Neural progenitor cell (in vitro differentiated cells): ENCODE measurements at regions not wholly inside any gene's neighbourhood (a gene's known extent, or its start where the extent isn't known, plus 50 kb on each side); places are given as distances from the start of the nearest gene placed in this dataset.

ENCODE experiments used
- DNase-seq: peaks from one replicate; pipeline ENCODE4 v3.0.0-alpha.2; 2016; ENCODE audit warnings: low spot score
- H2AFZ ChIP-seq: fragments of 200-600 bp; sonication (generic); replicated peaks from 2 replicates; pipeline ENCODE4 v1.6.1; 2016; ENCODE audit warnings: antibody characterized with exemption
- H3F3A ChIP-seq: fragments of 200-600 bp; sonication (generic); 2 replicates; pipeline ENCODE4 v1.6.1; 2016; ENCODE audit warnings: antibody characterized with exemption, low read depth
- H3K27ac ChIP-seq: fragments of 200-600 bp; sonication (generic); 2 replicates; pipeline ENCODE4 v1.5.1; 2016; ENCODE audit warnings: mild to moderate bottlenecking
- H3K27me3 ChIP-seq: fragments of 200-600 bp; sonication (generic); 2 replicates; pipeline ENCODE4 v1.6.1; 2016; ENCODE audit warnings: mild to moderate bottlenecking, moderate library complexity
- H3K36me3 ChIP-seq: fragments of 200-600 bp; sonication (generic); 2 replicates; pipeline ENCODE4 v1.5.1; 2016
- H3K4me1 ChIP-seq: fragments of 200-600 bp; sonication (generic); 2 replicates; pipeline ENCODE4 v1.6.1; 2016; ENCODE audit warnings: mixed run types
- H3K4me2 ChIP-seq: fragments of 200-600 bp; sonication (generic); 2 replicates; pipeline ENCODE4 v1.6.1; 2016
- H3K4me3 ChIP-seq: fragments of 200-600 bp; sonication (generic); 2 replicates; pipeline ENCODE4 v1.5.1; 2016
- H3K79me2 ChIP-seq: fragments of 200-600 bp; sonication (generic); 2 replicates; pipeline ENCODE4 v1.6.1; 2016; ENCODE audit warnings: low read depth
- H3K9ac ChIP-seq: fragments of 200-600 bp; sonication (generic); 2 replicates; pipeline ENCODE4 v1.6.1; 2016
- H3K9me3 ChIP-seq: fragments of 200-600 bp; sonication (generic); 2 replicates; pipeline ENCODE4 v1.5.1; 2016; ENCODE audit warnings: low read depth
- H4K20me1 ChIP-seq: fragments of 200-600 bp; sonication (generic); 2 replicates; pipeline ENCODE4 v1.6.1; 2016; ENCODE audit warnings: low read depth
- H3K27ac Mint-ChIP-seq: 3 replicates; pipeline ENCODE4 v1.8.0; 2021; ENCODE audit warnings: mixed read lengths
- H3K27me3 Mint-ChIP-seq: 2 replicates; pipeline ENCODE4 v1.8.0; 2022; ENCODE audit warnings: low read depth, mild to moderate bottlenecking, inconsistent platforms, moderate library complexity, mixed read lengths; ENCODE audit not compliant: insufficient read depth
- H3K36me3 Mint-ChIP-seq: 3 replicates; pipeline ENCODE4 v1.8.0; 2021; ENCODE audit warnings: mixed read lengths
- H3K4me1 Mint-ChIP-seq: 3 replicates; pipeline ENCODE4 v1.8.0; 2021; ENCODE audit warnings: mixed read lengths
- H3K4me3 Mint-ChIP-seq: 3 replicates; pipeline ENCODE4 v1.8.0; 2021; ENCODE audit warnings: mild to moderate bottlenecking, moderate library complexity, mixed read lengths
- H3K9me3 Mint-ChIP-seq: 3 replicates; pipeline ENCODE4 v1.8.0; 2020; ENCODE audit warnings: mixed read lengths
- EZH2 ChIP-seq: fragments of 200-600 bp; sonication (generic); IDR thresholded peaks from 2 replicates; pipeline ENCODE4 v1.6.1; 2017; ENCODE audit warnings: antibody characterized with exemption, mild to moderate bottlenecking, moderate library complexity
- EZH2phosphoT487 ChIP-seq: fragments of 200-600 bp; sonication (generic); IDR thresholded peaks from 2 replicates; pipeline ENCODE4 v1.6.1; 2017; ENCODE audit warnings: antibody characterized with exemption
- TF ChIP-seq, protein P1 (sequence below): fragments of 200-600 bp; sonication (generic); IDR thresholded peaks from 2 replicates; pipeline ENCODE4 v1.5.1; 2017; ENCODE audit warnings: antibody characterized with exemption, mild to moderate bottlenecking

DNA sequence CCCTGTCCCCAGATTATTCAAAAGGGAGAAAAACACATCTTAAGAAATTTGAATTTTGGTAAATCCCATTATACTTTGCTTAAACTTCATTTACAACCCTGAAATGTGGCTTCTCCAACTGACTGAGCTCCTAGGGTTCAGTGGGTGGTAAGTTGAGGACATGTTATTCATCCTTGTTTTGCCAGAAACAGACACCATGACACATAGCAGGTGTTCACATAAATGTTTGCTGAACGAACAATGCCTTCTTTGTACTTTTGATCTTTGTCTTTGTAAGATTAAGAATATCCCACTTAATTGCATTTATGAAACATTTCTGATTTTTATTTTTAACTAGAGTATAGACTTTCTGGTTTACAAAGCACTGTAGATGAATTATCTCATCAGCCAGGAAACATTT, 209.7 kb downstream of the GPAM start:
- Mint-ChIP-seq H3K27ac (no peak overlapping the region), H3K27me3 (no peaks in the 10 kb centered on the region), H3K4me3 (no peak overlapping the region), H3K4me1 (no peaks in the 10 kb centered on the region), H3K9me3 (no peaks in the 10 kb centered on the region), H3K36me3 (no peaks in the 10 kb centered on the region)
- H3K27ac ChIP-seq, result no peak overlapping the region
- no peaks in the 10 kb centered on the region for H3K4me1 ChIP-seq
- H4K20me1 ChIP-seq, result no peaks in the 10 kb centered on the region
- no peak overlapping the region for H3K4me2 ChIP-seq
- H3K4me3 ChIP-seq, result no peak overlapping the region
- no peak for DNase-seq
- H3K9me3 ChIP-seq, result no peaks in the 10 kb centered on the region
- no peaks in the 10 kb centered on the region for H3K27me3 ChIP-seq
- H3K9ac ChIP-seq, result no peak overlapping the region
- H3K36me3 ChIP-seq, result no peaks in the 10 kb centered on the region
- no peaks in the 10 kb centered on the region for H3K79me2 ChIP-seq
- H2AFZ ChIP-seq, result no peak overlapping the region
- TF ChIP-seq EZH2phosphoT487, result no peak
- TF ChIP-seq EZH2, result no peak
- TF ChIP-seq, protein P1, sequence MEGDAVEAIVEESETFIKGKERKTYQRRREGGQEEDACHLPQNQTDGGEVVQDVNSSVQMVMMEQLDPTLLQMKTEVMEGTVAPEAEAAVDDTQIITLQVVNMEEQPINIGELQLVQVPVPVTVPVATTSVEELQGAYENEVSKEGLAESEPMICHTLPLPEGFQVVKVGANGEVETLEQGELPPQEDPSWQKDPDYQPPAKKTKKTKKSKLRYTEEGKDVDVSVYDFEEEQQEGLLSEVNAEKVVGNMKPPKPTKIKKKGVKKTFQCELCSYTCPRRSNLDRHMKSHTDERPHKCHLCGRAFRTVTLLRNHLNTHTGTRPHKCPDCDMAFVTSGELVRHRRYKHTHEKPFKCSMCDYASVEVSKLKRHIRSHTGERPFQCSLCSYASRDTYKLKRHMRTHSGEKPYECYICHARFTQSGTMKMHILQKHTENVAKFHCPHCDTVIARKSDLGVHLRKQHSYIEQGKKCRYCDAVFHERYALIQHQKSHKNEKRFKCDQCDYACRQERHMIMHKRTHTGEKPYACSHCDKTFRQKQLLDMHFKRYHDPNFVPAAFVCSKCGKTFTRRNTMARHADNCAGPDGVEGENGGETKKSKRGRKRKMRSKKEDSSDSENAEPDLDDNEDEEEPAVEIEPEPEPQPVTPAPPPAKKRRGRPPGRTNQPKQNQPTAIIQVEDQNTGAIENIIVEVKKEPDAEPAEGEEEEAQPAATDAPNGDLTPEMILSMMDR, result no peak
- H3F3A ChIP-seq, result no peaks in the 10 kb centered on the region

DNA sequence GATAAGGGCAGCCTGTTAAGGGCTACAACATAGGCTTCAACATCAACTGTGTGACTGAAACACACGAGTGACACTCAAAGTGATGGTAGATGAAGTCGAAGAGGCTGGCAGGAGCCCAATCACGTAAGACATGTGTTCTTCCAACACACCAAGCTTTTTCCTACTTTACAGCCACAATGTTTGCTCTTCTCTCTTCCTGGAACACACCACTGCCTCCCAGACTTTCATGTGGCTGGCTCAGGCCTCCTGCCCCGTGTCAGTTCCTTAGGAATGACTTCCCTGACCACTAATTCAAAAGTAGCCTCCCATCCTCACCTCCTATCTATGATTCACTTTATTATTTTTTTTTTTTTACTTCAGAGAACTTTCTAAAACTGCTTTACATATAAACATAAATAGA, 209.2 kb downstream of the GPAM start:
- H3K27ac Mint-ChIP-seq, result no peak overlapping the region
- no peaks in the 10 kb centered on the region for H3K79me2 ChIP-seq
- no peak overlapping the region for H2AFZ ChIP-seq
- H3K9me3 ChIP-seq, result no peaks in the 10 kb centered on the region
- H3K36me3 Mint-ChIP-seq, result no peaks in the 10 kb centered on the region
- H3K4me3 ChIP-seq, result no peak overlapping the region
- no peaks in the 10 kb centered on the region for H3K4me1 Mint-ChIP-seq
- no peaks in the 10 kb centered on the region for H4K20me1 ChIP-seq
- no peak for DNase-seq
- H3K4me1 ChIP-seq, result no peaks in the 10 kb centered on the region
- H3K27ac ChIP-seq, result no peak overlapping the region
- H3F3A ChIP-seq, result no peaks in the 10 kb centered on the region
- H3K36me3 ChIP-seq, result no peaks in the 10 kb centered on the region
- no peaks in the 10 kb centered on the region for H3K9me3 Mint-ChIP-seq
- H3K4me3 Mint-ChIP-seq, result no peak overlapping the region
- H3K27me3 ChIP-seq, result no peaks in the 10 kb centered on the region
- H3K4me2 ChIP-seq, result no peak overlapping the region
- TF ChIP-seq EZH2phosphoT487, result no peak
- TF ChIP-seq, protein P1, result no peak
- TF ChIP-seq EZH2, result no peak
- no peaks in the 10 kb centered on the region for H3K27me3 Mint-ChIP-seq
- H3K9ac ChIP-seq, result no peak overlapping the region

DNA sequence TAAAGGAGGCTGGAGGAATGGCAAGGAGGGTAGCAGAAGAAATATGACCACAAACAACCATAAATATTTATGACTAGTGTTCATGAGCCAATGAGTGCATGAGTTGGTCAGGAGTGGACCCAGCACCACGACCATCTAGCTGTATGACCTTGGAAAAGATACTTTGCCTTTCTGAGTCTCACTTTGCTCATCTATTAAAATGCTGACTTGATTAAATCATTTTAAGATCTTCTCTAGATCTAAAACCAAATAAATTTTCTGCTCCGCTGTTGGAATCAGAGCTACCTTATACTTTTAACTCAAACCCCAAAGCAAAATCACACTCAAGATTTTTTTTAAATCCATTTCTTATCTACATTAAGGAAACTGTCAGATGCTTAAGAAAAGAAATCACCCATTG, 207.0 kb downstream of the GPAM start:
- Mint-ChIP-seq H3K27ac (no peak overlapping the region), H3K36me3 (no peaks in the 10 kb centered on the region), H3K4me3 (no peak overlapping the region), H3K4me1 (no peaks in the 10 kb centered on the region), H3K27me3 (no peaks in the 10 kb centered on the region), H3K9me3 (no peaks in the 10 kb centered on the region)
- Histone ChIP-seq H3K27ac (no peak overlapping the region), H4K20me1 (no peaks in the 10 kb centered on the region), H3K4me1 (no peaks in the 10 kb centered on the region), H3F3A (no peaks in the 10 kb centered on the region), H3K36me3 (no peaks in the 10 kb centered on the region), H2AFZ (no peak overlapping the region), H3K4me3 (no peak overlapping the region), H3K9me3 (no peaks in the 10 kb centered on the region), H3K9ac (no peak overlapping the region), H3K27me3 (no peaks in the 10 kb centered on the region), H3K4me2 (no peak overlapping the region), H3K79me2 (no peaks in the 10 kb centered on the region)
- no peak for TF ChIP-seq EZH2
- no peak for TF ChIP-seq EZH2phosphoT487
- TF ChIP-seq, protein P1, result no peak
- DNase-seq, result no peak

DNA sequence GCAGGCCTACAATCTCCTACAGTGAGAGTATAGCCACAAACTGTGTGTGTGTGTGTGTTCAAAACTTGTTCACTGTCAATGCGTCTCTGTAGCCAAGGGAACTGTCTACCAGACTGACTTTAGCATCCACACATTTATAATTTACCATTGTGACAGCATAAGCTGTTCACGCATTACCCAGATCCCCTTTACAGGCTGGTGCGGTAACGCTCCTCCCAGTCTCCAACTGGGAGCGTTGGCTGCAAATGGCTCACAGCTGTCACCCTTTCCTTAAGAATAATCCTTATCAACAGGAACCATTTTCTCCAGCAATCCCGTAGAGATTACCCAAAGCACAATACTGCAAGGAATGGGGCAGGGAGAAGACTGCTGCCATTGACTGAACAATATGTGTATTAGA, 199.5 kb downstream of the GPAM start:
- H3K36me3 ChIP-seq, result no peaks in the 10 kb centered on the region
- no peaks in the 10 kb centered on the region for H3K9me3 ChIP-seq
- no peak overlapping the region for H3K27ac Mint-ChIP-seq
- no peaks in the 10 kb centered on the region for H3K9me3 Mint-ChIP-seq
- TF ChIP-seq EZH2phosphoT487, result no peak
- no peak for TF ChIP-seq EZH2
- TF ChIP-seq, protein P1, result no peak
- H3K4me3 Mint-ChIP-seq, result no peak overlapping the region
- H3K36me3 Mint-ChIP-seq, result no peaks in the 10 kb centered on the region
- H3K4me1 Mint-ChIP-seq, result no peaks in the 10 kb centered on the region
- no peaks in the 10 kb centered on the region for H3K27me3 Mint-ChIP-seq
- no peak overlapping the region for H3K9ac ChIP-seq
- no peak overlapping the region for H3K4me3 ChIP-seq
- H3K4me2 ChIP-seq, result no peak overlapping the region
- no peaks in the 10 kb centered on the region for H3F3A ChIP-seq
- no peaks in the 10 kb centered on the region for H3K79me2 ChIP-seq
- no peak overlapping the region for H3K27ac ChIP-seq
- no peaks in the 10 kb centered on the region for H3K4me1 ChIP-seq
- H2AFZ ChIP-seq, result no peak overlapping the region
- no peaks in the 10 kb centered on the region for H4K20me1 ChIP-seq
- H3K27me3 ChIP-seq, result no peaks in the 10 kb centered on the region
- no peak for DNase-seq
